ENCODE measurements at regions not wholly inside any gene's neighbourhood (a gene's known extent, or its start where the extent isn't known, plus 50 kb on each side); places are given as distances from the start of the nearest gene placed in this dataset.

- no peak overlapping the region for H3K4me3 ChIP-seq (ENCODE audit: low read depth, low read length)
- H3K27me3 ChIP-seq (replicated peaks) = no peaks in the 10 kb centered on the region
- H3K36me3 ChIP-seq (replicated peaks) = no peaks in the 10 kb centered on the region
- in situ Hi-C loops (cut with HindIII; ENCODE audit: low pct_ligation_motif_present, low sequenced_read_pairs) = no loop called here
- no peak for TF ChIP-seq CTCF (IDR thresholded peaks at IDR 0.05; ENCODE audit: low read depth, low read length, missing control alignments)
- DNase-seq = no peak
- no peak overlapping the region for H3K27ac ChIP-seq
Observed at GRCh38 chr3:65033576-65033975, 345.8 kb upstream of the ADAMTS9 start.

- H3K36me3 ChIP-seq (replicated peaks) = no peaks in the 10 kb centered on the region
- DNase-seq = peak; percentile 79
- TF ChIP-seq CTCF (IDR thresholded peaks at IDR 0.05; ENCODE audit: low read depth, low read length, missing control alignments) = no peak
- in situ Hi-C loops (cut with HindIII; ENCODE audit: low pct_ligation_motif_present, low sequenced_read_pairs) = no loop called here
- H3K4me3 ChIP-seq (ENCODE audit: low read depth, low read length) = no peak overlapping the region
- no peaks in the 10 kb centered on the region for H3K27me3 ChIP-seq (replicated peaks)
- H3K27ac ChIP-seq = no peak overlapping the region
Observed at GRCh38 chr3:65030847-65031463, 343.2 kb upstream of the ADAMTS9 start.

DNA sequence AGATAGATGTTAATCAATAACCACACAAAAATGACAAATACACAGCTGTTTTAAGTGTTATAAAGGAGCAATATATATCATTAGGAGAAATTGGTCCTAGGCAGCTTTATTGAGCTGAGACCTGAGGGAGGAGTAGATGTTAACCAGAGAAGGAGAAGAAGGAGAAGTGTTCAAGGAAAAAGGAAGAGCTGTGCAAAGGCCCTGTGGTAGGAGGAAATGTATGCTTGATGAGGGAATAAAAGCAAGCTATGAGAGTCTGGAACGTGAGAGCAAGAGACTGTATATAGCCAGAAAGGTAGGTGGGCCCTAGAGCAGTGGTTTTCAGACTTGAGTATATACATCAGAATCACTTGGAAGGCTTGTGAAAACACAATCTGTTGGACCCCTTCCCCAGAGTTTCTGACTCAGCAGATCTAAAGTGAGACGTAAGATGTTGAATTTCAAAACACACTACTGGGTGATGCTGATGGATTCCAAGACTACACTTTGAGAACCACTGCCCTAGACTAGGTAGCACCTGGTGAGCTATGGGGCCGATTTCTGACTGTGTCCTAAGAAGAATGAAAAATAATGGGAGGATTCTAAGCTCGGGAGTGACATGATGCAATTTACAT is 342.3 kb upstream of the ADAMTS9 start:
- Histone ChIP-seq H3K27me3 (replicated peaks) (no peaks in the 10 kb centered on the region), H3K36me3 (replicated peaks) (no peaks in the 10 kb centered on the region), H3K4me3 (ENCODE audit: low read depth, low read length) (no peak overlapping the region), H3K27ac (no peak overlapping the region)
- TF ChIP-seq CTCF (IDR thresholded peaks at IDR 0.05; ENCODE audit: low read depth, low read length, missing control alignments) = no peak
- in situ Hi-C loops (cut with HindIII; ENCODE audit: low pct_ligation_motif_present, low sequenced_read_pairs) = no loop called here
- DNase-seq = no peak

DNA sequence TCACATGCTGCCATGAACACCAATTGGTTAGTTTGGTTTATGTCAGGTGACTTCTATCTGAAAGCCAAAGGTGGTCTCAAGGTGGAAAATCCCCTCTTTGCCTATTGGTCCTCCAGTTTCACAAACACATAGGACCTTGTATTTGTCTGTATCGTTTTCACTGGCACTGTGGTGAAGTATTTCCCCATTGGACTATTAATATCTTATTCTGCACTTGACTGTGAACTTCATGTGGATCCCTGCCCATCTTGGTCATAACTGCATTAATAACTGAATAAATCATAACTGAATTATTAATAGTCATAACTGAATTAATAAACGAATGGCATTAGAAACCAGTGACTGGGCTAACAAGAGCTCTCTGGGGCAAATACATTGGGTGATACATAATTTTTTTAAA is 341.3 kb upstream of the ADAMTS9 start:
- no peak for TF ChIP-seq CTCF (IDR thresholded peaks at IDR 0.05; ENCODE audit: low read depth, low read length, missing control alignments)
- in situ Hi-C loops (cut with HindIII; ENCODE audit: low pct_ligation_motif_present, low sequenced_read_pairs) = no loop called here

GRCh38 chr3:65028024-65028423 is 340.2 kb upstream of the ADAMTS9 start:
- Histone ChIP-seq H3K27ac (no peak overlapping the region), H3K4me3 (ENCODE audit: low read depth, low read length) (no peak overlapping the region), H3K27me3 (replicated peaks) (no peaks in the 10 kb centered on the region), H3K36me3 (replicated peaks) (no peaks in the 10 kb centered on the region)
- in situ Hi-C loops (cut with HindIII; ENCODE audit: low pct_ligation_motif_present, low sequenced_read_pairs) = no loop called here
- DNase-seq = no peak
- TF ChIP-seq CTCF (IDR thresholded peaks at IDR 0.05; ENCODE audit: low read depth, low read length, missing control alignments) = no peak

More for the DNA sequence above, 341.3 kb upstream of the ADAMTS9 start:
- Histone ChIP-seq H3K27me3 (replicated peaks) (no peaks in the 10 kb centered on the region), H3K4me3 (ENCODE audit: low read depth, low read length) (no peak overlapping the region), H3K36me3 (replicated peaks) (no peaks in the 10 kb centered on the region), H3K27ac (no peak overlapping the region)
- no peak for DNase-seq

- Histone ChIP-seq H3K27ac (no peak overlapping the region), H3K27me3 (replicated peaks) (no peaks in the 10 kb centered on the region), H3K4me3 (ENCODE audit: low read depth, low read length) (no peak overlapping the region), H3K36me3 (replicated peaks) (no peaks in the 10 kb centered on the region)
- no peak for DNase-seq
- in situ Hi-C loops (cut with HindIII; ENCODE audit: low pct_ligation_motif_present, low sequenced_read_pairs) = no loop called here
- no peak for TF ChIP-seq CTCF (IDR thresholded peaks at IDR 0.05; ENCODE audit: low read depth, low read length, missing control alignments)
Observed at GRCh38 chr3:65027335-65027734, 339.5 kb upstream of the ADAMTS9 start.

Measured in brain microvascular endothelial cell (primary cell).